Left ventricle myocardium inferior (tissue), 1 donor: ENCODE measurements at regions not wholly inside any gene's neighbourhood (a gene's known extent, or its start where the extent isn't known, plus 50 kb on each side); places are given as distances from the start of the nearest gene placed in this dataset.

Experiments used
- DNase-seq: peaks from one replicate; pipeline ENCODE4 v3.0.0-alpha.2; 2020
- H3K27ac ChIP-seq: fragments of 200-600 bp; replicated peaks from 2 replicates; pipeline ENCODE4 v1.8.0; 2021
- H3K27me3 ChIP-seq: fragments of 200-600 bp; 2 replicates; pipeline ENCODE4 v1.8.0; 2021; ENCODE audit warnings: low read depth
- H3K36me3 ChIP-seq: fragments of 200-600 bp; 2 replicates; pipeline ENCODE4 v1.8.0; 2021
- H3K4me1 ChIP-seq: fragments of 200-600 bp; 2 replicates; pipeline ENCODE4 v1.8.0; 2021
- H3K4me3 ChIP-seq: fragments of 200-600 bp; 2 replicates; pipeline ENCODE4 v1.8.0; 2021; ENCODE audit warnings: mild to moderate bottlenecking, moderate library complexity
- H3K9me3 ChIP-seq: fragments of 200-600 bp; replicated peaks from 2 replicates; pipeline ENCODE4 v1.8.0; 2021
- intact Hi-C: fragments of 100-400 bp; cut with micrococcal nuclease; formaldehyde crosslinking; loops from one replicate; pipeline ENCODE4 v1.11.0; 2022
- TF ChIP-seq, protein P1 (sequence below): fragments of 200-600 bp; IDR thresholded peaks from 2 replicates; pipeline ENCODE4 v1.8.0; 2021; ENCODE audit warnings: antibody characterized with exemption, mild to moderate bottlenecking, borderline replicate concordance
- donor health status: DM: no; HTN: yes; CAD: no; lungs with severe emphysema.

- Histone ChIP-seq H3K27me3 (no peaks in the 10 kb centered on the region), H3K9me3 (no peaks in the 10 kb centered on the region), H3K27ac (no peak overlapping the region), H3K4me1 (peaks cover 8% of the 10 kb centered on the region), H3K36me3 (no peaks in the 10 kb centered on the region), H3K4me3 (no peak overlapping the region)
- no peak for DNase-seq
- TF ChIP-seq, protein P1, sequence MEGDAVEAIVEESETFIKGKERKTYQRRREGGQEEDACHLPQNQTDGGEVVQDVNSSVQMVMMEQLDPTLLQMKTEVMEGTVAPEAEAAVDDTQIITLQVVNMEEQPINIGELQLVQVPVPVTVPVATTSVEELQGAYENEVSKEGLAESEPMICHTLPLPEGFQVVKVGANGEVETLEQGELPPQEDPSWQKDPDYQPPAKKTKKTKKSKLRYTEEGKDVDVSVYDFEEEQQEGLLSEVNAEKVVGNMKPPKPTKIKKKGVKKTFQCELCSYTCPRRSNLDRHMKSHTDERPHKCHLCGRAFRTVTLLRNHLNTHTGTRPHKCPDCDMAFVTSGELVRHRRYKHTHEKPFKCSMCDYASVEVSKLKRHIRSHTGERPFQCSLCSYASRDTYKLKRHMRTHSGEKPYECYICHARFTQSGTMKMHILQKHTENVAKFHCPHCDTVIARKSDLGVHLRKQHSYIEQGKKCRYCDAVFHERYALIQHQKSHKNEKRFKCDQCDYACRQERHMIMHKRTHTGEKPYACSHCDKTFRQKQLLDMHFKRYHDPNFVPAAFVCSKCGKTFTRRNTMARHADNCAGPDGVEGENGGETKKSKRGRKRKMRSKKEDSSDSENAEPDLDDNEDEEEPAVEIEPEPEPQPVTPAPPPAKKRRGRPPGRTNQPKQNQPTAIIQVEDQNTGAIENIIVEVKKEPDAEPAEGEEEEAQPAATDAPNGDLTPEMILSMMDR: no peak
- intact Hi-C loops: no loop called here
Observed at GRCh38 chr13:34640179-34640992, 301.7 kb upstream of the NBEA start.

- no peak for DNase-seq
- no peak overlapping the region for H3K27ac ChIP-seq
- H3K27me3 ChIP-seq: no peaks in the 10 kb centered on the region
- no peaks in the 10 kb centered on the region for H3K36me3 ChIP-seq
- H3K4me1 ChIP-seq: peaks cover 8% of the 10 kb centered on the region
- TF ChIP-seq, protein P1: no peak
- H3K9me3 ChIP-seq: no peaks in the 10 kb centered on the region
- intact Hi-C loops: no loop called here
- no peak overlapping the region for H3K4me3 ChIP-seq
Observed at GRCh38 chr13:34640993-34641330, 301.1 kb upstream of the NBEA start.

DNA sequence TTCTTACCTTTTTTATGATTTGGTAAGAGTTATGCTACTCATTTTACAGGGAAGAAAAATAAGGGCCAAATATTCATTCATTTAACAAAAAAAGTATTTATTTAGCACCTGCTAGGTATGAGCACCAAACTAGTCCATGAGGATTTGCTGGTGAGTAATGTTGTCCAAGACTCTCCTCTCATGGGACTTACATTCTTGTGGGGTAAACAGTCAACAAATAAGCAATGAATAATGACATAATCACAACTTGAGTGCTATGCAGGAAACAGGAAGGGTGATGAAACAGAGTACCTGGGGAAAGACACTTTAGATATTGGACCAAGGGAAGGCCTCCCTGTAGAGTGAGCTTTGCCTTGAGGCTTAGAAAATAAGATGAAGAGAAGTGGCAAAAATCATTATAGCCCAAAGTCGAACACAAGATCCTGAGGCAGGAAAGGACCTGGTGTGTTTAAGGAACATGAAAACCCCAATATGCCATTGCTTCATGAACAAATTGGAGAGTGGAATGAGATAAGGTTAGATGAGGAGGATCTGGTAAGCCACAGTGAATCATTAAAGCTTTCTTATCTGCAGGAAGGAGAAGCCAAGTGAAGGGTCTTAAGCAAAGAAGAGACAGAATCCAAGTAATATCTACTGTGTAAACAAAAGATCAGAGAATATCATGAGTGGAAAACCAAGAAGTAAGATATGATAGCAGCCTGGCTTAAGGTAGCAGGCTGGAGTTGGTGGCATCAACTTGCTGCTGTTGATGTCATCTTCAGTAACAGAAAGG lies 294.5 kb upstream of the NBEA start:
- Histone ChIP-seq H3K9me3 (peaks cover 6% of the 10 kb centered on the region), H3K27ac (no peak overlapping the region), H3K36me3 (no peaks in the 10 kb centered on the region), H3K4me3 (no peak overlapping the region), H3K27me3 (no peaks in the 10 kb centered on the region), H3K4me1 (no peaks in the 10 kb centered on the region)
- TF ChIP-seq, protein P1: no peak
- intact Hi-C loops: no loop called here
- no peak for DNase-seq

DNA sequence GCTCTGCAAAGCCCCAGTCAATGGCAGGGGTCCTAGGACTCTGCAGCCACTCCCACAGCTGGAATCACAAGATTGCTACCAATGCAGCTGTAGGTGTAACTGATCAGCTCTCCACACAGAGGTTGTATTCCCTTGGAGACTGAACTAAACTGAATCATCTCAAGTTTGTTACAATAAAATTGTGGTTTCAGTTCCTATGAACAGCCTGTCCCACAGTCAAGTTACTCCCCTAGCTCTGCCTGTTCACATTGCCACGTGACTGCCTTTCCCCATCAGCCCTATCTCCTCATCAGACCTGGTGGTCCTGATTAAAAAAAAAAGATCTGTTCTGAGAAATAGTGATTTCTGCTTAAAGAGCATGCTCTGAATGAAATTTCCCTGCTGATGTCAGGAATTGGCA lies 287.9 kb upstream of the NBEA start:
- peak overlapping the region; percentile 66 for H3K27ac ChIP-seq

GRCh38 chr13:34654647-34655046 lies 287.4 kb upstream of the NBEA start:
- Histone ChIP-seq H3K4me3 (no peak overlapping the region), H3K36me3 (no peaks in the 10 kb centered on the region), H3K27me3 (no peaks in the 10 kb centered on the region), H3K27ac (peak overlapping the region; percentile 66), H3K9me3 (peaks cover 6% of the 10 kb centered on the region), H3K4me1 (peaks cover 21% of the 10 kb centered on the region)
- intact Hi-C loops: no loop called here
- TF ChIP-seq, protein P1: no peak
- DNase-seq: no peak

More for the DNA sequence above, 287.9 kb upstream of the NBEA start:
- no peak for DNase-seq
- Histone ChIP-seq H3K27me3 (no peaks in the 10 kb centered on the region), H3K9me3 (peaks cover 6% of the 10 kb centered on the region), H3K4me3 (no peak overlapping the region), H3K36me3 (no peaks in the 10 kb centered on the region), H3K4me1 (peaks cover 21% of the 10 kb centered on the region)
- intact Hi-C loops: no loop called here
- TF ChIP-seq, protein P1: no peak
